HG02885 (cell line): ENCODE measurements at regions not wholly inside any gene's neighbourhood (a gene's known extent, or its start where the extent isn't known, plus 50 kb on each side); places are given as distances from the start of the nearest gene placed in this dataset.
"Not testable (repeated sequence)": the region's sequence is repeated elsewhere in the genome, so short reads cannot be mapped to it uniquely, and the experiment has no call there.

Experiments
- ATAC-seq: cut with Tn5 transposase; IDR thresholded peaks from one replicate; pipeline ENCODE4 v1.9.1; 2021; ENCODE audit warnings: mild to moderate bottlenecking; ENCODE audit not compliant: unreplicated experiment, poor library complexity

GRCh38 chr3:145035682-145036081 lies 1064.1 kb downstream of the DIPK2A start:
- no peak for ATAC-seq

DNA sequence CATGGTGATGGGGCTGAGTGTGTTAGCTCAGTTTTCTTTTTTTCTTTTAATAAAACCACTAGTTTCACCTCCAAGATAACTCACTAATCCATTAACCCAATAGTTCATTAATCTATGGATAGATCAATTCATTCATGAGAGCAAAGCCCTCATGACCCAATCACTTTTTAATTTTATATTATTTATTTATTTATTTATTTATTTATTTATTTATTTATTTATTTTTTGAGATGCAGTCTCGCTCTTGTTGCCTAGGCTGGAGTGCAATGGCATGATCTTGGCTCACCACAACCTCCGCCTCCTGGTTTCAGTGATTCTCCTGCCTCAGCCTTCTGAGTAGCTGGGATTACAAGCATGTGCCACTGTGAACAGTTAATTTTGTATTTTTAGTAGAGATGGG lies 1082.4 kb downstream of the DIPK2A start:
- ATAC-seq: not testable (repeated sequence)

GRCh38 chr3:145055375-145056076 lies 1083.9 kb downstream of the DIPK2A start:
- no peak for ATAC-seq

DNA sequence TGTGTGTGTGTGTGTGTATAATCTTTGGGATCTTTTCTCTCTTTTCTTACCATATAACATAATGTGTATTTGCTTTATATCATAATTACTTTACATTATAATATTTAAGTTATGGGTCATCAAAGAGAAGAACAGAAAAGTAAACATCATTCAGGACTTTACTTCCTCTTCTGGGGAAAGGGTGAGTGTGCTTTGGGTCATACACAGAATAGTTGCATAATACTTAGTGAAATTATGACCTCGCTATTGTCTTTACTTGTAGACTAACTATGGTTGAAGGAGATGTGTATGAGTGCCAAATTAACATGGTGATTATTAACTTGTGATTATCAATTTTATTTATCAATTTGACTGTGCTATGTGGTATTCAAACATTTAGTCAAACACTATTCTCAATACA lies 1086.9 kb downstream of the DIPK2A start:
- ATAC-seq: no peak

GRCh38 chr3:145063616-145064015 lies 1092.0 kb downstream of the DIPK2A start:
- no peak for ATAC-seq

- no peak for ATAC-seq
These were observed 1090.2 kb downstream of the PLOD2 start for GRCh38 chr3:145070795-145071194.

DNA sequence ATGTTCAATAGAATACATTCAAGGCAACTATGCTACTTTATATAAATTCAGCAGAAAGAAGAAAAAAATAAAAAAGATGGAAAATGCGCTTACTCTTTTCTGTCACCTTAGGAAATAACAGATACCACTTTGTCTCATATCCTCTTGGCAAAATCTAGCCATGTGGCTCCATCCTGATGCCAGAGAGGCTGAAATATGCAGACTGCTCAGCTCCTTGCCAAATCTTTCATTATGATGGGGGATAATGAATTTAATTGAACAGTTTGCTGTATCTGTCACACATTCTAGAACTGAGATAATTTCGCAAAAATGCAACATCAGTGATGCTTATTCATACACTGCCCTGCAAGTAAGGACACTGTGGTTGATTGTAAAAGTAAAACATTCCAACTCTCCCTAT lies 1081.5 kb downstream of the PLOD2 start:
- no peak for ATAC-seq

DNA sequence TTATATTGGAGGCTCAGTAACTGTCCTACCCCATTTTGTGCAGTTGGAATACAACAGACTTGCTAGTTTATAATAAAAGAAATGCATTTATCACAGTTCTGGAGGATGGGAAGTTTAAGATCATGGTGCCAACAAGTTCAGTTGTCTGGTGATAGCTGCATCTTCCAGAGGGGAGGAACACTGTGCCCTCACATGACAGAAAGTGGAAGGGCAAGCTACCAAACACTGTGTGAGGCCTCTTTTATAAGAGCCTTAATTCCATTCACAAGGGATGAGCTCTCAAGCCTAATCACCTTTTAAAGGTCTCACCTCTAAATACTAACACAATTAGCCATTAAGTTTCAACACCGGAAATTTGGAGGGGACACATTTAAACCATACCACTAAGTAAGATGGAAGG lies 1073.9 kb downstream of the PLOD2 start:
- ATAC-seq: no peak

DNA sequence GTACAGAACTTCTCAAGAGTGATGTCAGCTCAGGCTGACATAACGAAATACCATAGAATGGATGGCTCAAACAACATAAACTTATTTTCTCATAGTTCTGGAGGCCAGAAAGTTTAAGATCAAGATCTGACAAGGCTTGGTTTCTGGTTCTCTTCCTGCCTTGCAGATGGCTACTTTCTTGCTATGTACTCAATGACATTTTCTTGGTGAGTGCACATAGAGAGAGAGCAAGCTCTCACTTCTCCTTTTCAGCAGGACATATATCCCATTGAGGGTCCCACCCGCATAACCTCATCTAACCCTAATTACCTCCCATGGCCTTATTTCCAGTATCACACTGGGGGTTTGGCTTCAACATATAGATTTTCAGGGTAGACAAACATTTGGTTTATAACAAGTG lies 1072.1 kb downstream of the PLOD2 start:
- ATAC-seq: peak; percentile 66

- no peak for ATAC-seq
These were observed 1071.6 kb downstream of the PLOD2 start for GRCh38 chr3:145089337-145089736.

- peak; percentile 97 for ATAC-seq
These were observed 1066.5 kb downstream of the PLOD2 start for GRCh38 chr3:145094355-145094941.

GRCh38 chr3:145111141-145111540 lies 1049.8 kb downstream of the PLOD2 start:
- not testable (repeated sequence) for ATAC-seq

- ATAC-seq: no peak
These were observed 1044.2 kb downstream of the PLOD2 start for GRCh38 chr3:145116769-145117168.

GRCh38 chr3:145118303-145118702 lies 1042.7 kb downstream of the PLOD2 start:
- no peak for ATAC-seq

DNA sequence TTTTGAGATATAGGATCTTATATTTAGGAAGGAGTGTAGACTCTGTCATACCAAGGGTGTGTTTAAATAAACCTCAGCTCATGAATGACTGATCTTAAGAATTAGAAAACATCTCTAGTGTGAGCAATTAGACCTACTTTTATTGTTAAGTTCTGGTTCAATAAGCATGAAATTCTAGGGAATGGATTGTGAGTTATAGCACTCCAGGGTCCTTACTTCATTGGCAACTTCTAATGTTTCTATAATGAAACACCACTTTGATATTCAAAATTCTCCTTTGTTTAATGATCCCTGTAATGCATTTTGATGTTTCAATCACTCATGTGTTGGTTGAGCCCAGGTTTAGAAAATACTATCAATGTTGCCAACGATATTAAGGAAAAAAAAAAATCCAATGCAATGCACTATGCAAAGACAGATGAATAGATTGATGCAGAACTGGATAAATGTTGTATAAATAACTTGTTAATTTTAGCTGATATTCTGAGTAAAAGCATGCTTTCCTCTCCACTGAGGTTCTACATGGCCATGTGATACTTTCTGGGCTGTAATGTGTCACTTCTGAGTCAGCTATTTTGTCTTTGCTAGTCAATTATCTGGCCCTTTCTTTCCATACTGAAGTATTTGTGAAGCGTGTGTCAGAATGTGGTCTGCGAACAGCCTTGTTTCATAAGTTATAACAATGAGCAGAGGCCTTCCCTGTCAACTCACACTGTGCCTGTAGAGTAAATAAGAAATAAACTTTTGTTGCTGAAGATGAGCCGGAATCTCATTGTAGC lies 1035.9 kb downstream of the PLOD2 start:
- ATAC-seq: no peak

DNA sequence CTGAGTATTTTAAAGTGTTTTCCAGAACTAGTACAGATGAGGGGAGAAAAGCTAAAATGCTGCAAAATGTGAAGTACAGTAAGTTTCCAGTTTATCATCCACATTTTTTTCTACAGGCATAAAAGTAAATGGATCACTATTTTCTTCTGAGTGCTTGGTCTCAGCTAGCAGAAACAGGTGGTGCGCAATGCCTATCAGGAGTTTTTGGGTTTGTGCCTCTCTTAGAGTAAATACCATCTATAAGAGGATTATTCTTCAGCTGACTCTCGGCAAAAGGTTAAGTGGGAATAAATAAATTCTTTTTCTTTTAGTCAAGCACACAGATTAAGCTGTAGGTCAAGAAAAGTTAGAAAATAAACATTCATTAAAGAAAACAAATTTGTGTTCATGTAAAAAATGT lies 1027.7 kb downstream of the PLOD2 start:
- no peak for ATAC-seq

DNA sequence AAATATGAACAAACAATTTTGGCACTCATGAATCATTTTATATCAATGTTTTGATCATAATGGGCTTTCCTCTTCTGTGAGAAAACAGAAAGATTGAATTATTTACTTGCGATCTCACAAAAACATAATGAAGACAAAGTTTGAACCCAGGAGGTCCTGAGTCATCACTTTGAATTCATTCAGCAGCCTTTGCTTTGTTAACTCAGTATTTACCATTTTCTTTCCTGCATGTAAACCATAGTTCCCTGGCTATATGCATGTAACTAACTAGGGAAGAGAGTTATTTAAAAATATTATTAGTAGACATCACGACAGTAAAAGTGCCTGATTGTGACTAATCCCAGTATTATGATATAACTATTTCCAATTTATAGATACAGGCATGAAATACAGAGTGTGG lies 1026.2 kb downstream of the PLOD2 start:
- ATAC-seq: no peak

DNA sequence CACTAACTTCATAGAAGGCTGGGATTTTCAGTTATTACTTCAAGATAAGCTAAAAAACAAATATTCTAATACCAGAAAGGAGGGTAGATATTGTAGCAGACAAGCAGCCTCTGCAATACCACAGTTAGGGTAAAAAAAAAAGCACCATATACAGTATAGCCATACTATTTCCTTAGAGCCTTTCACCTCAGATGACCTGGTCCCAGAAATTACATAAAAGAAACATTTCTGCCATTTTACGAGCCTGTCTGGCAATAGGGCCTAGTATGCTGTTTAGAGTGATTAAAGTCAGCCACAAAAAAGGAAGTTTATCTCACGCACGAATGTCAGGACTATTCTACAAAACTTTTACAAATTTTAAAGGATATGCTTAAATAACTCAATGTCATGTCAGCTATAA lies 1016.6 kb downstream of the PLOD2 start:
- no peak for ATAC-seq

DNA sequence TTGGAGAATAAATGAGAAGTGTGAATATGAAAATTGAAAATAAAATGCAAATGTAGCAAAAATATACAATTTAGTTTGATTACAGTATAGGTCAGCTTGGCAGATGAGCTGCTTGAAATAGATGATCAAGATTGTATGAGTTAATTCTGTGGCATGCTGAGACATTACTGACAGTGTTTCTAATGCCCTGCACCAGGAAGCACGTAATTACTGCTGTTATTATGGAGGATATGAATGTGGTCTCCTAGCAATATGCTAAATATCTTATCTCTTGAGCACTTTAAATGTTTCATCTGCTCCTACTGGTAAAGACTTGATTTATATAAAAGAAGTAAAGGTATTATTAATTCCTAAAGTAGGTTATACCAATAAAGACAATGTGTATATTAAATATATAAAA lies 1015.5 kb downstream of the PLOD2 start:
- ATAC-seq: no peak

DNA sequence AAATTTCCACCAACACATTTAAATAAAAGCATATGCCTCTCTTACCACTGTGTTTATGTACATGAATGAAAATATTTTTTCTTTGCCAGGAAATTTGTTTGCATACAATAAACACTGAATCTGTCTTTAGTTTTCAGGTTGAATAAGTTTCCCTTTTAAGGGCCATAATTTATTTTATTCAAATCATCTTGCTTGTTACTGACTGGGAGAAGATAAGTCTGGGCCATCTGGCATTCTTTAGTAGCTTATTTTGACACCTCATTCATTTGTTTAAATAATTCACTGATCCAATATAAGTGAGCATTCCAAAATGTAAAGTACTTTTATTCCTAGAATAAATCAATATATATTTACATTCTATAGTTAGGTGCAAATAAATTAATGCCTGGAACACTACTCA lies 1001.3 kb downstream of the PLOD2 start:
- ATAC-seq: no peak

DNA sequence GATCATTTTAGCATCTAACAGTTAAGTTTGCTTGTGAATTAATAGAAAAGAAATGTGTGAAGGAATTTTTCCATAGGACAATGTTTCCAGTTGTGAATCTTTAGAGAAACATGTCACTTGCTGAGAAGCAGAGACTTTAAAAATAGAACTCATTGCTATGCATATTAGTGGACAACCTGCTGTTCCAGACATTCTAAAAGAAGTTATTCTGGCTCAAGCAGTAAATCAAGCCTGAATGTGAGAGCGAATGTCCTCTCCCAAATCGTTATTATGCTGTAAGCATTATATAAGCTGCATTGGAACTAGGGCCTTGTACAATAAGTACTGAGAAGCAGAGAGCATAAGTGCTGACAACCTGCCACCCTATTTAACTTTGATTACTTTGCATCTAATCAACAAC lies 990.9 kb downstream of the PLOD2 start:
- ATAC-seq: no peak

- no peak for ATAC-seq
These were observed 985.4 kb downstream of the PLOD2 start for GRCh38 chr3:145175626-145176025.
